GM19023 (cell line): ENCODE measurements at regions not wholly inside any gene's neighbourhood (a gene's known extent, or its start where the extent isn't known, plus 50 kb on each side); places are given as distances from the start of the nearest gene placed in this dataset.
"Not testable (repeated sequence)": the region's sequence is repeated elsewhere in the genome, so short reads cannot be mapped to it uniquely, and the experiment has no call there.

Source experiments
- ATAC-seq: cut with Tn5 transposase; IDR thresholded peaks from one replicate; pipeline ENCODE4 v1.9.1; 2021; ENCODE audit warnings: mild to moderate bottlenecking, moderate library complexity; ENCODE audit not compliant: unreplicated experiment

DNA sequence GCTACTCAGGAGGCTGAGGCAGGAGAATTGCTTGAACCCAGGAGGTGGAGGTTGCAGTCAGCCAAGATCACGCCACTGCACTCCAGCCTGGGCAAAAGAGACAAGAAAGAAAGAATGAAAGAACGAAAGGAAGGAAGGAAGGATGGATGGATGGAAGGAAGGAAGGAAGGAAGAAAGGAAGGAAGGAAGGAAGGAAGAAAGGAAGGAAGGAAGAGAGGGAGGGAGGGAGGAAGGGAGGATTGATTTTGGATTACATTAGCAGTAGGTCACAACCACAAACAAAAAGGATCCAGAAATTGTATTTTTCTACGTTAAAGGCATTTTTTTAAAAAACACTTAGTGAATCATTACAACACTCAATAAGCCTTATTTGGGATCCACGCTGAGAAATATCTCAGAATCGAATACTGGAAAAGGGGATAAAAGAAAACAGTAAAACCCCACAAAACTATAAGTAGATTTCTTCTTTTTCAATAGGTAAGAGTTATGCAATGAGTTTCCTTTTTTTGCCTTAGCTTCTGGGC, 136.9 kb upstream of the FREM1 start:
- ATAC-seq, result no peak

DNA sequence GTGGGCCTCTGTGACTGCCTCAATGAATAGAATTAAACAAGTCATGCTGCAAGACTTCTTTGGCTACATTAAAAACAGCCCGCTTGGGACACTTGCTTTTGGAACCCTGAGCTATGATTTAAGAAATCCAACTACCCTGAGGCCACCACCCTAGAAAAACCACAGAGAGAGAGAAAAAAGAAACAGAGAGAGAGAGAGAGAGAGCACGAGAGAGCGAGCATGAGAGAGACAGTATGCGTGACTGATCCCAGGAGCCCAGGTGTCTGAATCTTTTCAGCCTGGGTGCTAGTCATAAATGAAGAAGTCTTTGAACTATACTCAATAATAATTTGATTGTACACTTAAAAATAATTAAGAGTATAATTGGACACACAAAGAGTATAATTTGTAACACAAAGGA, 123.1 kb upstream of the FREM1 start:
- ATAC-seq, result no peak

DNA sequence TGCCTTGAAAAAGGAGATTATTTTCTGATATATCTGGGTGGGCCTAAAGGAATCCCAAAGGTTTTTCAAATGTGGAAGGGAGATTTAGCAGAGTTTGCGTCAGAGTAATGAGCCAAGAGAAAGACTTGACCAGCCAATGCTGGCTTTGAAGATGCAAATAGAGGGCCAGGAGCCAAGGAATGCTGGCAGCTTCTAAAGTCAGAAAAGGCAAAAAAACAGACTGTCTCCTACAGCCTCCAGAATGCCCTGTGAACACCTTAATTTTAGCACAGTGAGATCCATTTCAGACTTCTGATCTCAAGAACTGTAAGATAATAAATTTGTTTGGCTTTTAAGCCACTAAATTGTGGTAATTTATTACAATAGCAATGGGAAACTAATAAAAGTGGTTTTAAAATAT, 122.6 kb upstream of the FREM1 start:
- no peak for ATAC-seq

DNA sequence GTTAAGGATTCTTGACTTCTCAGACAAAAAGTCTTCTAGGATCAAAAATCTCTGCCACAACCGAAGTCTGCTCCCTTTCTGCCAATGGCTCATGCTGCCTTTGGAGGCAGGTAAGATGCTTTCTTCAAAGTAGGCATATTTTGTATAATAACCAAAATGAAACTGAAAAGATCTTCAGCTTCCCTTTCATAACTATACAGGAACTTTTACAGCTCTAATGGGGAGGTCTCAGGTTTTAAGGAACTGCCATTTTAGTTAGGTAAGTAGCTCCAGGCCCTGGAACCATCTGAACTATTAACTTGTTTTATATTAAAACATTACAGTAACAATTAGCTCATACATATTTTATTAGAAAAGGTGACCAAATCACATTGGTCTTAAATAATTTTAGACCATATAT, 110.9 kb upstream of the FREM1 start:
- no peak for ATAC-seq

DNA sequence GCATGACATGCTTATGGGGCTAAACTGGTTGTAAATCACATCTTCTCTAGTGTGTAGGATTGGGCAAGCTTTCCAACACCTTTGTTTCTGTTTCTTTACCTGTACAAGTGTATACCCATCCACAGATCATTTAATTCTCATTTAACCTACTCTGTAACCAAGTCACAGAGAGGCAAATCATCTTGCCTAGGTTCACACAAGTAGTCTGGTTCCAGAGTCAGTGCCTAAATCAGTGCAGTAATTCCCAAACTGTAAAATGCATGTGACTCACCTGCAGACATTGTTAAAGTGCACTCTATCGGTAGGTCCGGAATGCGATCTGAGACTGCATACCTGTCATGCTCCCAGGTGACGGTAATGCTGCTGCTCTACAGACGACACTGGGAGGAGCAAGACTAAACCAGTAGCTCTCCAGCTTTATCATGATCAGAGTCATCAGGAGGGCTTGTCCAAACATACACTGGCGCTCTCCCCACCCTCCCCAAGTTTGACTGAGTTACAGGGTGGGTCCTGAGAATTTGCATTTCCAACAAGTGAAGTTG, 107.9 kb upstream of the FREM1 start:
- ATAC-seq, result no peak

DNA sequence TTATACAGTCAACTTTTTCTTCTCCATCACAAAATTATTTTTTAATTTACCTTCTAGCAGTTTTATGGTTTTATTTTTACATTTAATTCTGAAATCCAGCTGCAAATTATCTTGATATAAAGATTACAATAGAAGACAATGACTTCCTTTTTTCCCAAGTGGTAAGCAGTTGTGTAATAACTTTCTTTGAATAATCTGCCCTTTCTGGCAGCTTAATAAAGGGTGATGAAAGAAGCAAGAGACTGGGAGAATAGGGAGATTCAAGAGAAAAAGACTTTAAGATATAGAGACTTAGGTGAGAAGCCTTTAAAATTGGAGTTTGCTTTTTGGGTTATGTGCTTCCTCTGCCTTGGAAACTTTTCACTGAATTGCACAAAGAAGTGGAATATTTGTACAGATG, 100.4 kb upstream of the FREM1 start:
- no peak for ATAC-seq

DNA sequence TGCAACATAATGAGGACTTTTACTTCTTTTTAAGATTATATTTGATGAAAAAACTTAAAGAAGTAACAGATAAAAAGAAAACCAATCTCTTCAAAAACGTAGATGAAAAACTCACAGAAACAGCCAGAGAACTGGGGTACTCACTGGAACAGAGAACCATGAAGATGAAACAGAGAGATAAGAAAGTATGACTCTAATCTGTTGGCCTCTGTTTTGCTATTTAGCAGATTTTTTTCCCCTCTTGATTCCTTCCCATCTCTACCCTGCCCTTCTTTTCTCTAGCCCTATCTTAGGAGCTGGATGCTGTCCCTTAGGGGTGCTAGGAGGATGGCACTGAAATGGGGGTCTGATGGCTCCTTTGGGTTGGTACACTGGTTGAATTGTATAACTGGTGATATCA, 97.5 kb upstream of the FREM1 start:
- no peak for ATAC-seq

DNA sequence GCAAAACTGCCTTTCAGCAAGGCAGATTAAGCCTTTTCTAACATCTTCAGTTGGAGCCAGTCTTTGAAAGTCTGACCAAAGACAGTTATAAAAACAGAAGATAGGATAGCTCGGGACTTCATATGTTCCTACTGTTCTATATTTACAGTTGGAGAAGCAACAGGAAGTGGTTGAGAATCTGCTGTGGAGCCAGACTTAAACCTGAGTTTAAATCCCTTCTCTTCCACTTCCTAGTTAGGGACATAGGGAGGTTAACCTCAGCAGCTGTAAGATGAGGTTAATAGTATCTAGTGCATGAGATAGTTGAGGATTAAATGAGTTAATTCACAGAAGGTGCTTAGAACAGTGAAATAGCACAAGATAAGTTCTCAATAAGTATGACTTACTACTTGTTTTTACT, 84.5 kb upstream of the FREM1 start:
- no peak for ATAC-seq

DNA sequence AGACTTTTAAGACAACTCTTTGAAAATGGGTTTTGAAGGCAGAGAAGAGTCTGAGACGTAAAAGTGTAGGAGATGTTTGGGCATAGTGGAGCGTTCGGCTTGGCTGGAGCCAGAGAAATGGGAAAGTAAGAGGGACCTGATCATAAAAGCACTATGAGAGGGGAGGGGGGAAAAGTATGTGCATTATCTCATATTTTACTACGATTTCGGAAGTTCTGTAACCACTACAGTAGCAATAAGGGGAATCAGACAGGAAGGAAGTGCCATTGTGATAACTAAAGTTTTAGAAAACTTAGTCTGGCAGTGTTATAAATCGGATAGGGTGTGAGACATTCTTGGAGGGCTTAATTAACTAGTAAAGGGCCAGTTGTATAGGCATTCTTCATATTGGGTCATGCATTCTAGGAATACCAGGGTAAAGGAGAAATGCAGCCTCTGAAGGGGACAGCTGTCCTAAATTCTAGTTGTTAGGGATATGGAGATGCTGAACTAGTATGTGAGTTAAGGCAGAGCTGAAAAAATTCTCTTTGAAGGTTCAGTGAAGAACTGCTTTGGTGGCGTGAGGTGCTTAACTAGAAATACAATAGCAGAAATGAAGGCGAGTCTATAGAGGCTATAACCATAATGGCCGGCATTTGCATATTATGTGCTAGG, 83.8 kb upstream of the FREM1 start:
- ATAC-seq, result no peak

DNA sequence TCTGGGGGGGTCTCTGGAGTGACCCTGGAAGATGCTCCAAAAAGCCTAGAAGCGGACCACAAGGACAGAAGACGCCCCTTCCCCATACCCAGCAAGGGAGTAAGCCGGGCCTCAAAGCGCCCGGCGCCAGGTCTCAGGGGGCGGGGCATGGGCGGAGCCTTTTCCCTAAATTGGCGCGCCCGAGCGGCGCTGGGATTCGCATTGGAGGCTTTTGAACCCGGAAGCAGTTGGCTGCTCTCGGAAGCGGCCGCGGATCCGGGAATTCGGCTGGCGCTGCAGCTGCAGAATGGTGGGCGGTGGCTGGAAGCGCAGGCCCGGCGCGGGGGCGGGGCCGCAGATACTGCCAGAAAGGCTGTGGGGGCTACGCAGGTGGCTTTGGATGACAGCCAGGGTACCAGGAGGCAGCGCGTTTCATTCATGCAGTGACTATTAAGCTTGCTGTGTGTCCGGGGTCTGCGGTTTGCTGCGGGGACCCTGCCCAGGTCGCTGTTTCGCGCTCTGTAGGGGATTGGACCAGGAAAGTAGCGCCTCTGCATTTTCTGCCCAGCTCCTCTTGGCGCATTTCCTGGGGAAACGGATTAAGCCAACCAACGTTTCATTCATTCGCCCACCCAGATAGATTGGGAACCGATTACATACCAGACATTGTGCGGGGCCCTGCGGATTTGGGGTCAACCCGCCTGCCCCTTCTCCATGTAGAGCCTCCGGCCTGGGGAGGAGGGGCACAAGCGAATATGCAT, 83.0 kb upstream of the FREM1 start:
- no peak for ATAC-seq

DNA sequence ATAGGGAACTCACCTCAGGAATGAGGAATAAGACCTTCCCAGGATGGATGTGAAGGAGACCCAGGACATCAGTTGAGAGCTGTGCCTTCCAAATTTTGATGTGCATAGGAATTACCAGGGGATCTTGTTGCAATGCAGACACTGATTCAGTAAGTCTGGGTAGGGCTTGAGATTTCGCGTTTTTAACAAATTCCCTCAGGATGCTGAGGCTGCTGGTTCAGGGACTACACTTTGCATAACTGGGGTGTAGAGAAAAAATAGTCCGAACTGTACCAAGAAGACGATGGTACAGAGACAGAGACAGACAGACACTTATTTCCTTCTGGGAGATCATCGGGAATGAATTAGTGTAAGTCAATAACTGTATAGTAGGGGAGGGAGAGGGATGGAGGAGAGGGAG, 82.3 kb upstream of the FREM1 start:
- ATAC-seq, result no peak

DNA sequence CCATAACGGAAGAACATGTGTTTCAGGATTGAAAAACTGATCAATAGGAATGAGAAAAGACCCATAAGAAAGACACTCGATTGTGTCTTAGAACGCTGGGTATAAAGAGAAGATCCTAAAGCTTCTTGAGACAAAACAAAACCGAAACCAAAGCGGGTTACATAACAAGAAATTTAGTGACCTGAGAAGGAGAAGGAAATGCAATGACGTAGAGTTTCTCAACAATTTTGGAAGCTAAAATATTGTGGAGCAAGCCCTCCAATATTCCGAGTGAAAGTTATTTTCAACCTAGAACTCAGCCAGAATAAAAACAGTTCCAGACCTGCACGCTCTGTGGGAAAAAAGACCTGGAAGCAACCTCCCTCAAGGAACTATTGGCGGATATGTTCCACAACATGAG, 81.9 kb upstream of the FREM1 start:
- no peak for ATAC-seq

DNA sequence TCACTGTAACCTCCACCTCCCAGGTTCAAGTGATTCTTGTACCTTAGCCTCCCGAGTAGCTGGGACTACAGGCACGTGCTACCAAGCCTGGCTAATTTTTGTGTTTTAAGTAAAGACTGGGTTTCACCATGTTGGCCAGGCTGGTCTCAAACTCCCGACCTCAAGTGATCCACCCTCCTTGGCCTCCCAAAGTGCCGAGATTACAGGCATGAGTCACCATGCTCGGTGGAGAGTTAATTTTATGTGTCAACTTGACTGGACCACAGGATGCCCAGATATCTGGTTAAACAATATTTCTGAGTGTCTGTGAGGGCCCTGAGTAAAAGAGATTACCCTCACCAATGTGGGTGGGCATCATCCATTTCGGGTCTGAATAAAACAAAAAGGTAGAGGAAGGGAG, 80.4 kb upstream of the FREM1 start:
- not testable (repeated sequence) for ATAC-seq

DNA sequence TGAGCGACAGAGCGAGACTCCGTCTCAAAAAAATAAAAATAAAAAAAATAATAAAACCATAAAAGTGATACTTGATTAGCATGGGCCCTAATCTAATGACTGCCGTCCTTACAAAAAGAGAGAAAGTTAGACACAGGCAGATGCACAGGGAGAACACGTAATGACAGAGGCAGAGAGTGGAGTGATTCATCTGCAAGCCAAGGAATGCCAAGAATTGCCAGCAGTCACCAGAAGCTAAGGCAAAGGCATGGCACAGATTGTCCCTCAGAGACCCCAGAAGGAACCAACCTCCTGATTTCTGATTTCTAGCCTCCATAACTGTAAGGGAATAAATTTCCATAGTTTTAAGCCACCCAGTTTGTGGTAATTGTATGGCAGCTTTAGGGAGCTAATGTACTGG, 79.6 kb upstream of the FREM1 start:
- ATAC-seq, result no peak

DNA sequence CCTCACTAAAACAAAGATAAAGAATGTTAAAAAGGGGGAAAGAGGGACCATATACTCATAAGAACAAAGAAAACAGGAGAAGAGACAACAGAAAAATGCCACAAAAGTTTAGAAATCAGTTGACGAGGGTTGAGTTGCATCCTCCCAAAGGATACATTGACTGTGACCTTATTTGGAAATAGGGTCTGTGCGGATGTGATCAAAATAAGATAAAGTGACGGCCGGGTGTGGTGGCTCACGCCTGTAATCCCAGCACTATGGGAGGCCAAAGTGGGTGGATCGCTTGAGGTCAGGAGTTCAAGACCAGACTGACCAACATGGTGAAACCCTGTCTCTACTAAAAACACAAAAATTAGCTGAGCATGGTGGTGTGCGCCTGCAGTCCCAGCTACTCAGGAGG, 79.1 kb upstream of the FREM1 start:
- not testable (repeated sequence) for ATAC-seq

DNA sequence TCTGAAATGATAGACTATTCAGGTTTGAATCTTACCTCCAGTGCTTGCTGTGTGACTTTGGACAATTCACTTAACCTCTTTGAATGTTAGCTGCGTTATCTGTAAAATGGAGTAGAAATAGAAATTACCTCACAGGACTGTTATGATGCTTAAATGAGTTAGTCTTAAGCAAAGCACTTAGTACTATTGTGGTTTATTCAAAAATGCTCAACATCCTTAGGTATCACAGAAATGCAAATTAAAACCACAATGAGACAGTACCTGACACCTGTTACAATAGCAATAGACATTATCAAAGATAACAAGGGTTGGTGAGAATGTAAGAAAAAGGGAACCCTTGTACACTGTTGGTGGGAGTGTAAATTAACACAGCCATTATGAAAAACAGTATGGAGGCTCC, 77.6 kb upstream of the FREM1 start:
- ATAC-seq, result no peak

DNA sequence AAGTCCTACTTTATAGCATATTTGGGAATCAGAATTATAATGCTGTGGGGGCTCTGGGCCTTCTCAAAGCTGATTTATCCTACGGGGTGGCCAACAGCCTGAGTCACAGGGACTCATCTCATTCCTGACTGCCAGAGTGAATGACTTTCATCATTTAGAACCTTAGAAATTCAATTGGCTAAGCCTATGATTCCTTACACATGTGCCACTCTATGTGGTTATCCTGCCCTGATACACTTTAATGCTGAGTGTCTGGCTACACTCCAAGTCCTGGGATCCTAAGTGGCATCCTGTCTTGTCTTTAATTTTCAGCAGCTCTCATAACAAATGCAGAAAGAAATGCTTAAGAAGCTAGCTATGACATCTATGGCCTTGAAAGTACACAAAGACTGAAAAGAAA, 75.2 kb upstream of the FREM1 start:
- ATAC-seq, result no peak

DNA sequence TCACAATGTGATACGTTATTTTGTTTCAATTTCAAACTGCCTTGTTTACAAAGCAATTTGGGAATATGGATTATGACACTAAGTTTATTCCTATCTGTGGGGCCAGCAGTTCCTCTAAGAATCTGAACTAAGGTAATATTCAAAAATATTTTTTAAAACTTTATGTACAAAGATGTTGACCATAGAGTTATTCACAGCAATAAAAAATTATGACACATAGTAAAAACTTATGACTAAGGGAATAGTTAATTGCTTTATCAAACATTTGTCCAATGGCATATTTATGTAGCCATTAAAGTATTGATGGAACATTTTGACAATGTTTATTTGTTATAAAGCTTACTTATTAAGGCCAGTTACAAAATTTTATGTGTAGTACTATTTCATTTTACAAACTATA, 73.4 kb upstream of the FREM1 start:
- ATAC-seq, result no peak

DNA sequence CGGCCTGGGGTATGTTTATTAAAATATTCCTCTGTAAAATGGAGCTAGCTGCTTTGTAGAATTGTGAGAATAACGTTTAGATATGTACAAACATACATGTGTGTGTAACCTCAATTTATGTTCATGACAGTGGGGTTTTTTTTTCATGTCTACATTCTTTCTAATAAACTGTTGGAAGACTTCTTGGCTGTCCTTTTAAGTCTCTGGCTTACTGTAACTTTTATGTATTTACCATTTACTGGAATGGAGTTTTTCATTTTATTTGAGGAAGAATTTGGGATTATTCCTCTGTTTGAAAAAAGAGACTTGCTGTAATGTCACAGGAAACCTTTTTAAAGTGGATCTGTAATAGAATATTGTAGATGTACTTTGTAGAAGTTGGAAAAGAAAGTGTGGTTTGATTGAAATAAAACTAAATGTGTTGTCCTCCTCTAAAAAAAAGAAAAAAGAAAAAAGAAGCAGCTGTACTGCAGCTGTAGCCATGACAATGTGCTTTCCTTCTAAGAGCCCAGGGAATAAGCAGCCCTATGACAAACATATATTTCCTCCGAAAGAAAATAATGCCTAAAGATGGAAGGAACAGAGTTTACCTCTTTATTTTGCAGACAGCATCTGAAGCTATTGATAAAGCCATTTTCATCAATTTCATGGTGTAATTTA, 71.2 kb upstream of the FREM1 start:
- ATAC-seq, result no peak

DNA sequence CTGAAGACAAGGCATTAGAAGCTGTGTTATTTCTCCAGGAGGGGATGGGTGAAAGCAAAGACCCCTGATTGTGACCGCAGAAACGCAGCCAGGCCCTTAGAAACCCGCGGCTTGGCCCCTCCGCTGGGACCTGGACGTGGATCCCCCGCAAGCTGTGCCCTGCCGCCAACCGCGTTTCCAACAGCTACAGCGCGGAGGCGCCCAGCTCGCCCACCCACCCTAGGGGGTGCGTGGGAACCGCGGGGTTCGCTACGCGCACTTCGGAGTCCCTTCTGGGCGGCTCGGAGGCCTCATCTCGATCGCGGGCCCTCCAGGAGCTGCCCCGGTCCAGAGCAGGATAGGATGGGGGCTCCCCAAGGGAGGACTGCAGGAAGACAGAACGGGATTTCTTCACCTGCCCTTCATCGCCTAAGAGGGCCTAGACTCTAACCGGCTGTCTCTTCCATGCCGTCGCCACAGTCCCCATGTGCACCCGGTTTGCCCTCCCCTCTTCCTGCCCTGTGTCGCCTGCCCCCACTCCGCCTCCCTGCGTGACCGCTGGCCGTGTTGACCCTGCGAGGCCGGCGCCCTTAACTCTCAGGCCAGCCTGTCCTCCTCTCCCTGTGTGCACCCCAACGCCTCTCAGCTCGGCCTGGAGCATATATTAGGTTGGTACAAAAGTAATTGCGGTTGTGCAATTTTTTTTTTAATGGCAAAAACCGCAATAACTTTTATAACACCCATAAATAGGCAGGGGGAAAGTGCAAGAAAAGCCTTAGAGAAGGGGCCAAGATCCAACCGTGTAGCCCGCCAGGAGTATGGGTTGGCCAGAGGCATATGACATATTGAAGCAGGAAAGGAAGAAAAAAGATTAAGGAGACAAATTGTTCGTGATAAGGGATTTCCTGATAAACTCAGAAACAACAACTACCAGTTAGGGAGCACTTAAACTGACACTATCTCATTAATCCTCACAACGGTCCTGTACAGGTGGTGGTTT, 68.1 kb upstream of the FREM1 start:
- no peak for ATAC-seq
